Trophoblast cell (in vitro differentiated cells and primary cell): ENCODE measurements at regions not wholly inside any gene's neighbourhood (a gene's known extent, or its start where the extent isn't known, plus 50 kb on each side); places are given as distances from the start of the nearest gene placed in this dataset.

Experiments used
- DNase-seq, 2 donors: peaks; one replicate each; pipeline ENCODE4 v3.0.0-alpha.2; 2016
- H2AFZ ChIP-seq: 2 replicates; pipeline ENCODE4 v1.6.1; 2013; ENCODE audit warnings: low read length, moderate library complexity, mild to moderate bottlenecking; ENCODE audit not compliant: insufficient read depth, poor library complexity
- H2AK5ac ChIP-seq: 2 replicates; pipeline ENCODE4 v1.6.1; 2013; ENCODE audit warnings: mild to moderate bottlenecking, low read length
- H2BK120ac ChIP-seq: 2 replicates; pipeline ENCODE4 v1.6.1; 2013; ENCODE audit warnings: low read length, mild to moderate bottlenecking, moderate library complexity; ENCODE audit not compliant: insufficient read depth, poor library complexity
- H2BK12ac ChIP-seq: 2 replicates; pipeline ENCODE4 v1.6.1; 2013; ENCODE audit warnings: mild to moderate bottlenecking, low read length, moderate library complexity
- H2BK5ac ChIP-seq: 2 replicates; pipeline ENCODE4 v1.6.1; 2013; ENCODE audit warnings: low read length, low read depth, moderate library complexity, mild to moderate bottlenecking; ENCODE audit not compliant: poor library complexity
- H3K14ac ChIP-seq: 2 replicates; pipeline ENCODE4 v1.6.1; 2013; ENCODE audit warnings: mild to moderate bottlenecking, low read length
- H3K18ac ChIP-seq: 2 replicates; pipeline ENCODE4 v1.6.1; 2013; ENCODE audit warnings: mild to moderate bottlenecking, low read length
- H3K23ac ChIP-seq: 2 replicates; pipeline ENCODE4 v1.6.1; 2013; ENCODE audit warnings: low read length
- H3K27ac ChIP-seq: 2 replicates; pipeline ENCODE4 v1.5.1; 2013; ENCODE audit warnings: low read depth, mild to moderate bottlenecking, inconsistent platforms, low read length, moderate library complexity
- H3K27me3 ChIP-seq: 2 replicates; pipeline ENCODE4 v1.6.1; 2013; ENCODE audit warnings: inconsistent platforms, mild to moderate bottlenecking, low read length, moderate library complexity; ENCODE audit not compliant: insufficient read depth
- H3K36me3 ChIP-seq, 2 experiments: 1 replicate in 1 of 2; 2 replicates in 1 of 2; pipeline ENCODE4 v1.6.1; 2013; ENCODE audit warnings: low read length in 2 of 2, mild to moderate bottlenecking in 2 of 2, moderate library complexity in 1 of 2; ENCODE audit not compliant: insufficient read depth in 2 of 2, control insufficient read depth in 1 of 2
- H3K4ac ChIP-seq: 2 replicates; pipeline ENCODE4 v1.6.1; 2013; ENCODE audit warnings: low read depth, mild to moderate bottlenecking, low read length, moderate library complexity
- H3K4me1 ChIP-seq, 2 experiments: 1 replicate in 1 of 2; 2 replicates in 1 of 2; pipeline ENCODE4 v1.6.1; 2013; ENCODE audit warnings: low read length in 2 of 2, mild to moderate bottlenecking in 2 of 2, moderate library complexity in 1 of 2; ENCODE audit not compliant: insufficient read depth in 2 of 2, control insufficient read depth in 1 of 2
- H3K4me2 ChIP-seq: 2 replicates; pipeline ENCODE4 v1.6.1; 2013; ENCODE audit warnings: inconsistent platforms, mild to moderate bottlenecking, low read length, moderate library complexity
- H3K4me3 ChIP-seq: 2 replicates; pipeline ENCODE4 v1.5.1; 2013; ENCODE audit warnings: mild to moderate bottlenecking, low read depth, low read length, inconsistent platforms
- H3K79me1 ChIP-seq: one replicate; pipeline ENCODE4 v1.6.1; 2013; ENCODE audit warnings: low read length
- H3K79me2 ChIP-seq: 2 replicates; pipeline ENCODE4 v1.6.1; 2013; ENCODE audit warnings: low read length, mild to moderate bottlenecking; ENCODE audit not compliant: control insufficient read depth, insufficient read depth, poor library complexity
- H3K9ac ChIP-seq: 2 replicates; pipeline ENCODE4 v1.6.1; 2013; ENCODE audit warnings: mild to moderate bottlenecking, low read length
- H3K9me3 ChIP-seq: 2 replicates; pipeline ENCODE4 v1.6.1; 2013; ENCODE audit warnings: low read depth, mild to moderate bottlenecking, control low read depth, inconsistent platforms, low read length; ENCODE audit not compliant: insufficient read depth
- H4K12ac ChIP-seq: 2 replicates; pipeline ENCODE4 v1.6.1; 2013; ENCODE audit warnings: low read depth, mild to moderate bottlenecking, low read length, moderate library complexity
- H4K8ac ChIP-seq: 2 replicates; pipeline ENCODE4 v1.6.1; 2013; ENCODE audit warnings: low read depth, mild to moderate bottlenecking, low read length, moderate library complexity
- H4K91ac ChIP-seq: one replicate; pipeline ENCODE4 v1.6.1; 2013; ENCODE audit warnings: low read depth, mild to moderate bottlenecking, low read length, moderate library complexity
- WGBS: extraction: QIAGEN DNeasy Blood & Tissue Kit; methylation state at CpG from one replicate; pipeline ENCODE4 v1.1.7; 2013; ENCODE audit warnings: missing lambda C conversion rate; ENCODE audit not compliant: insufficient read length, insufficient coverage; ENCODE audit errors: extremely low coverage; 5-methylcytosine and 5-hydroxymethylcytosine counted together

DNA sequence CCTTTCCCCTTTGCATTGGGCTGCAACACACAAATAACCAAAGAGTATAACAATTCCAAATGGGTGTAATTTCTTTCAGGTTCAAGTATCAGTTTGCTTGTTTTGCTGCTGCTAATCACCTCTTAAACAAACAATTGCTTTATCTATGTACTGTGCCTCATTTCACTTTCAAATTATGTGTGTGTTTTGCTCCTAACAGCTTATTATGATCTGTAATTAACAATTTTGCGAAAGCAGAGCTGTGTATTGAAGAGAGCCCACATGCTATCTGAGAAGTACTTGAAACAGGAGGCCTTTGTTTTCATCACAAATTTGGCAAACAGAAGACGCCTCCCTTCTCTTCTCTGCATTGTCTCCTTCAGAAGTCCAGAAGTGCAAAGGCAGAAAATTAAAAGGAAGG is 312.0 kb downstream of the TLE1 start:
- Histone ChIP-seq H3K27ac (no peak overlapping the region), H2BK5ac (no peak overlapping the region), H3K27me3 (no peaks in the 10 kb centered on the region), H4K12ac (no peak overlapping the region), H3K18ac (no peak overlapping the region), H2AK5ac (no peak overlapping the region), H2BK120ac (no peak overlapping the region), H3K4me2 (no peak overlapping the region), H3K79me2 (no peaks in the 10 kb centered on the region), H3K36me3 (no peaks in the 10 kb centered on the region), H3K9ac (no peak overlapping the region), H3K23ac (no peak overlapping the region), H3K4me3 (no peak overlapping the region), H4K8ac (no peak overlapping the region), H3K4ac (no peak overlapping the region), H3K79me1 (peaks cover 22% of the 10 kb centered on the region), H4K91ac (no peak overlapping the region), H3K9me3 (no peaks in the 10 kb centered on the region), H3K14ac (no peak overlapping the region), H2BK12ac (no peak overlapping the region), H2AFZ (no peak overlapping the region), H3K4me1 (peaks cover 22 to 32% of the 10 kb centered on the region in 2 experiments)
- no peak for DNase-seq
- no CpG with 5 or more reads among the region's 2 CpGs for WGBS

DNA sequence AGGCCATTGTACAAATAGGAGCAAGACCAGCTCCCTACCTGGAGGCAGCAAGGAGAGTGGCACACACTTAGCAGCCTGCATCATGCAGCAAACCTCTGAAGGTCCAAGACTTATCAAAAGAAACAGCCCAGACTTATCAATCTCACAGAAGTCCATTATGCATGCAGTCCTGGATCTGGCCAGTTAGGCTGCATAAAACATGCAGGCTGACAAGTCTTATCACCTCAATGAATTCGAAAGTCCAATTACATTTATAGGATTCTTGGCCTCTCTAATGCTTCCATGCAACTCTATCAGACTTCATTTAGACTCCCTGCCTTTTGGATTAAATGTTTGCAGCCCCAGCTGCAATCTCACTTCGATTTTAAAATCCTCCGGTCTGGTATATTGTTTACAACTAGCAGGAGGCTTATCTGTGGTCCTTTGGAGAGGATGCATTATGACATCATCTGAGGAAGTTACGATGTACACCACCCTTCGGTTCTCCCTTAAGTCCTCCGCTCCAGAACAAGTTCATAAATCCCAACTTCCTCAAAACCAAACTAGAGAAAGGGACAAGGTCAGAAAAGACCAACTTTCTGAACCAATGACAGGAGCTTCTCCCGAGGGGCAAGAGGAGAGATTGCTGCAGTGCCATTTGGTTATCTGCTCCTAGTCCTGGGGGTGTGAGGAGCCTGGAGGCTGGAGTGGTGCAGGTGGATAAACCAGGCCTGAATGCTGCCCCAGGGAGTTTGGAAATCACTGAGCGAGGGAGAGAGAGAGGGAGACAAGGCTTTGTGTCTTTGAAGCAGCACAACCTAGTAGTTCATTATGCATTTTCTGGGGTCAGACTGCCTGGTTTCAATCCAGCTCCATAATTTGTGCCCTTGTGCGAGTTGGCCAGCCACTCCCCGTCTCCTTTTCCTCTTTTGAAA is 313.9 kb downstream of the TLE1 start:
- Histone ChIP-seq H3K4me1 (peaks cover 31 to 43% of the 10 kb centered on the region in 2 experiments), H3K36me3 (no peaks in the 10 kb centered on the region), H3K18ac (no peak overlapping the region), H3K79me2 (peaks cover 2% of the 10 kb centered on the region), H3K79me1 (peaks cover 30% of the 10 kb centered on the region), H3K4ac (no peak overlapping the region), H3K4me3 (no peak overlapping the region), H2AK5ac (no peak overlapping the region), H4K12ac (no peak overlapping the region), H3K14ac (no peak overlapping the region), H2AFZ (no peak overlapping the region), H2BK12ac (peak overlapping the region; percentile 42), H4K8ac (peak overlapping the region; percentile 22), H3K4me2 (no peak overlapping the region), H3K27me3 (no peaks in the 10 kb centered on the region), H3K23ac (no peak overlapping the region), H3K27ac (peak overlapping the region; percentile 20), H3K9me3 (no peaks in the 10 kb centered on the region), H2BK120ac (peak overlapping the region; percentile 37), H4K91ac (peak overlapping the region; percentile 29), H2BK5ac (peak overlapping the region; percentile 21), H3K9ac (no peak overlapping the region)
- no peak for DNase-seq
- WGBS: no CpG with 5 or more reads among the region's 10 CpGs

DNA sequence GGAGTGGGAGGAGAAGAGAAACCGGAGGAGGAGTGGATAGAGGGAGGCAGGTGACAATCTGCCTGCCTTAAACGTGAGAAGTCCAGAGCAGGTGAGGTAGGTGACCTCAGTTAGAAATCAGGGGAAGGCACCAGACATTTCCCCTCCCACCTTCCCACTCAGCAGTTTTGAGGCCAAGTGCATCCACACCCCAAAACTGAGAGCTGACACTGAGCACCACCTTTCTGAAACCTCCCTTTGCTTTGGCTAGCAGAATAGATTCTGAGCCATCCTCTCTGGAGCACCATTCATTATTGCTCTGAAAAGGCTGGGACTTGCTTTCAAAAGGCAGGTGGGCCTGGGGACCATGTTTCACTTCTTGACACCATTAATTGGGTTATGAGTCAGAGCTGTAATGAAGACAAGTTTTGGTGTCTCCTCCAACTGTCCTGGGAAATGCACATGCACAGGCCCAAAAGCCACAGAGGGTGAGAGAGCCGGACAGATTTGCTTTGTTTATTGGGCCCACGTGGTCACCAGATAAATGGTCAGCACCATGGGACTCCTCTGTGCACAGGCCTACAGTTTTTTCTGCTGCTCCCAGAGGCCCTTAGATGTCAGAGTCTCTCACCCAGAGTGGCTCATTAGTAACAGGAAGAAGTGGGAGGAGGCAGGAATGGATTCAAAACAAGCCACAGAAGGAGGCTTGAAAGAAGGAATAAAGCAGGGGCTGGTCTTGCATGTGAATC is 314.7 kb downstream of the TLE1 start:
- H3K23ac ChIP-seq: no peak overlapping the region
- peaks cover 27 to 39% of the 10 kb centered on the region in 2 experiments for H3K4me1 ChIP-seq
- H3K4ac ChIP-seq: no peak overlapping the region
- H3K27me3 ChIP-seq: no peaks in the 10 kb centered on the region
- H2AFZ ChIP-seq: no peak overlapping the region
- peaks cover 27% of the 10 kb centered on the region for H3K79me1 ChIP-seq
- H4K12ac ChIP-seq: no peak overlapping the region
- H2BK120ac ChIP-seq: peak overlapping the region; percentile 18
- H3K4me3 ChIP-seq: no peak overlapping the region
- H3K9ac ChIP-seq: no peak overlapping the region
- no peaks in the 10 kb centered on the region for H3K9me3 ChIP-seq
- H3K27ac ChIP-seq: peak overlapping the region; percentile 12
- peak overlapping the region; percentile 21 for H2BK5ac ChIP-seq
- H3K36me3 ChIP-seq: no peaks in the 10 kb centered on the region
- H3K18ac ChIP-seq: no peak overlapping the region
- no peak for DNase-seq
- H3K4me2 ChIP-seq: no peak overlapping the region
- no CpG with 5 or more reads among the region's 4 CpGs for WGBS
- peaks cover 2% of the 10 kb centered on the region for H3K79me2 ChIP-seq
- no peak overlapping the region for H2AK5ac ChIP-seq
- H3K14ac ChIP-seq: peak overlapping the region; percentile 13
- peak overlapping the region; percentile 51 for H2BK12ac ChIP-seq
- H4K91ac ChIP-seq: peak overlapping the region; percentile 70
- H4K8ac ChIP-seq: peak overlapping the region; percentile 13

GRCh38 chr9:81373294-81373693 is 316.1 kb downstream of the TLE1 start:
- Histone ChIP-seq H3K14ac (peak overlapping the region; percentile 73), H2BK5ac (no peak overlapping the region), H4K12ac (no peak overlapping the region), H3K27ac (no peak overlapping the region), H3K23ac (no peak overlapping the region), H2BK120ac (peak overlapping the region; percentile 30), H3K27me3 (no peaks in the 10 kb centered on the region), H2AK5ac (peak overlapping the region; percentile 33), H3K79me2 (peaks cover 2% of the 10 kb centered on the region), H3K9me3 (no peaks in the 10 kb centered on the region), H4K91ac (peak overlapping the region; percentile 25), H2BK12ac (peak overlapping the region; percentile 73), H3K4ac (no peak overlapping the region), H4K8ac (no peak overlapping the region), H3K36me3 (no peaks in the 10 kb centered on the region), H3K9ac (no peak overlapping the region), H3K4me2 (no peak overlapping the region), H3K4me1 (peaks cover 27 to 39% of the 10 kb centered on the region in 2 experiments), H3K18ac (peak overlapping the region; percentile 62), H3K79me1 (peaks cover 29% of the 10 kb centered on the region), H3K4me3 (no peak overlapping the region), H2AFZ (peak overlapping the region; percentile 13)
- no peak for DNase-seq
- 100% methylated on average over 1 of the region's 4 CpGs for WGBS
